GM23338 (cell line): ENCODE measurements at regions not wholly inside any gene's neighbourhood (a gene's known extent, or its start where the extent isn't known, plus 50 kb on each side); places are given as distances from the start of the nearest gene placed in this dataset.

Source experiments
- ATAC-seq: fragments of 200-7000 bp; cut with Tn5 transposase; 3 replicates; pipeline ENCODE4 v1.9.1; 2020
- DNase-seq: peaks from one replicate; pipeline ENCODE4 v3.0.0-alpha.2; 2015; ENCODE audit warnings: low spot score
- H2AFZ ChIP-seq: fragments of 200-600 bp; sonication (generic); 2 replicates; pipeline ENCODE4 v1.8.0; 2016; ENCODE audit warnings: antibody characterized with exemption, mild to moderate bottlenecking, moderate library complexity
- H3F3A ChIP-seq: fragments of 200-600 bp; sonication (generic); replicated peaks from 2 replicates; pipeline ENCODE4 v1.8.0; 2017; ENCODE audit warnings: antibody characterized with exemption, mixed run types, low read depth
- H3K27ac ChIP-seq: fragments of 200-600 bp; sonication (generic); 2 replicates; pipeline ENCODE4 v1.6.1; 2016; ENCODE audit warnings: low read depth
- H3K27me3 ChIP-seq: fragments of 200-600 bp; sonication (generic); 2 replicates; pipeline ENCODE4 v1.8.0; 2016; ENCODE audit warnings: mild to moderate bottlenecking, mixed run types, moderate library complexity; ENCODE audit not compliant: insufficient read depth
- H3K36me3 ChIP-seq: fragments of 200-600 bp; sonication (generic); 2 replicates; pipeline ENCODE4 v1.8.0; 2016; ENCODE audit warnings: mild to moderate bottlenecking; ENCODE audit not compliant: insufficient read depth
- H3K4me1 ChIP-seq: fragments of 200-600 bp; sonication (generic); 2 replicates; pipeline ENCODE4 v1.8.0; 2016; ENCODE audit warnings: mild to moderate bottlenecking, moderate library complexity; ENCODE audit not compliant: insufficient read depth
- H3K4me2 ChIP-seq: fragments of 200-600 bp; sonication (generic); 2 replicates; pipeline ENCODE4 v1.7.1; 2017; ENCODE audit warnings: mixed run types
- H3K4me3 ChIP-seq: fragments of 200-600 bp; sonication (generic); 2 replicates; pipeline ENCODE4 v1.6.1; 2016; ENCODE audit warnings: mixed run types
- H3K79me2 ChIP-seq: fragments of 200-600 bp; sonication (generic); replicated peaks from 2 replicates; pipeline ENCODE4 v1.8.0; 2017; ENCODE audit warnings: mild to moderate bottlenecking; ENCODE audit not compliant: insufficient read depth
- H3K9me2 ChIP-seq: fragments of 200-600 bp; sonication (generic); 2 replicates; pipeline ENCODE4 v1.8.0; 2017; ENCODE audit not compliant: insufficient read depth
- H4K20me1 ChIP-seq: fragments of 200-600 bp; sonication (generic); replicated peaks from 2 replicates; pipeline ENCODE4 v1.8.0; 2017; ENCODE audit warnings: mild to moderate bottlenecking; ENCODE audit not compliant: insufficient read depth
- H3K27ac Mint-ChIP-seq: 2 replicates; pipeline ENCODE4 v1.8.0; 2020; ENCODE audit warnings: inconsistent platforms, mild to moderate bottlenecking, moderate library complexity, mixed read lengths
- H3K27me3 Mint-ChIP-seq: 3 replicates; pipeline ENCODE4 v1.8.0; 2022; ENCODE audit warnings: low read depth, mild to moderate bottlenecking, moderate library complexity, mixed read lengths, inconsistent platforms; ENCODE audit not compliant: insufficient read depth, poor library complexity
- H3K36me3 Mint-ChIP-seq: 3 replicates; pipeline ENCODE4 v1.8.0; 2021; ENCODE audit warnings: low read depth, mild to moderate bottlenecking, inconsistent platforms, moderate library complexity, mixed read lengths
- H3K4me1 Mint-ChIP-seq: 3 replicates; pipeline ENCODE4 v1.8.0; 2020; ENCODE audit warnings: mild to moderate bottlenecking, inconsistent platforms, mixed read lengths
- H3K4me3 Mint-ChIP-seq: 3 replicates; pipeline ENCODE4 v1.8.0; 2021; ENCODE audit warnings: moderate library complexity, mild to moderate bottlenecking, inconsistent platforms, mixed read lengths
- H3K9me3 Mint-ChIP-seq: 3 replicates; pipeline ENCODE4 v1.8.0; 2020; ENCODE audit warnings: moderate library complexity, mild to moderate bottlenecking, inconsistent platforms, mixed read lengths
- CREB1 ChIP-seq: fragments of 250-450 bp; sonication (Bioruptor Pico); IDR thresholded peaks from 2 replicates; pipeline ENCODE4 v1.5.0; 2020; ENCODE audit warnings: low read depth, mild to moderate bottlenecking, moderate library complexity
- EZH2 ChIP-seq: fragments of 200-600 bp; sonication (generic); IDR thresholded peaks from one replicate; pipeline ENCODE4 v1.8.0; 2017; ENCODE audit warnings: antibody characterized with exemption, mild to moderate bottlenecking, low read depth; ENCODE audit not compliant: unreplicated experiment
- EZH2phosphoT487 ChIP-seq: fragments of 200-600 bp; sonication (generic); IDR thresholded peaks from one replicate; pipeline ENCODE4 v1.8.1; 2018; ENCODE audit warnings: antibody characterized with exemption; ENCODE audit not compliant: unreplicated experiment
- JUNB ChIP-seq: IDR thresholded peaks from one replicate; pipeline ENCODE4 v1.6.1; 2016; ENCODE audit warnings: antibody characterized with exemption; ENCODE audit not compliant: unreplicated experiment
- NANOG ChIP-seq: IDR thresholded peaks from 2 replicates; pipeline ENCODE4 v1.6.1; 2016; ENCODE audit warnings: antibody characterized with exemption, borderline replicate concordance
- POLR2AphosphoS5 ChIP-seq: IDR thresholded peaks from 2 replicates; pipeline ENCODE4 v1.6.1; 2016; ENCODE audit warnings: antibody characterized with exemption, low read depth
- STAT1 ChIP-seq: IDR thresholded peaks from one replicate; pipeline ENCODE4 v1.6.1; 2016; ENCODE audit warnings: antibody characterized with exemption; ENCODE audit not compliant: unreplicated experiment
- ZNF114 ChIP-seq: fragments of 250-450 bp; sonication (Bioruptor Pico); IDR thresholded peaks from 2 replicates; pipeline ENCODE4 v1.5.0; 2020; ENCODE audit warnings: mild to moderate bottlenecking, moderate library complexity
- ZNF331 ChIP-seq: fragments of 250-450 bp; sonication (Bioruptor Pico); IDR thresholded peaks from 2 replicates; pipeline ENCODE4 v1.5.0; 2020; ENCODE audit warnings: low read depth, mild to moderate bottlenecking, moderate library complexity
- TF ChIP-seq, protein P1 (sequence below): IDR thresholded peaks from one replicate; pipeline ENCODE4 v1.6.1; 2018; ENCODE audit warnings: antibody characterized with exemption; ENCODE audit not compliant: unreplicated experiment
- TF ChIP-seq, protein P2 (sequence below), 2 experiments: fragments of 200-600 bp in 1 of 2; sonication (generic) in 1 of 2; conservative IDR thresholded peaks; 2 replicates each; pipeline versions ENCODE4 v1.5.1 to v1.6.1; 2016 to 2017; ENCODE audit warnings: antibody characterized with exemption in 2 of 2, low read depth in 2 of 2, mild to moderate bottlenecking in 2 of 2, moderate library complexity in 1 of 2
- TF ChIP-seq, protein P3 (sequence below): IDR thresholded peaks from 2 replicates; pipeline ENCODE4 v1.6.1; 2016; ENCODE audit warnings: antibody characterized with exemption

GRCh38 chr15:31433091-31433490, 106.5 kb downstream of the KLF13 start:
- Mint-ChIP-seq H3K36me3 (no peaks in the 10 kb centered on the region), H3K4me3 (no peak overlapping the region), H3K27ac (no peak overlapping the region), H3K9me3 (no peaks in the 10 kb centered on the region; the same call in 2 of the 3 replicates), H3K4me1 (peaks cover 12% of the 10 kb centered on the region), H3K27me3 (peaks cover 17% of the 10 kb centered on the region)
- Histone ChIP-seq H3K36me3 (no peaks in the 10 kb centered on the region), H4K20me1 (no peaks in the 10 kb centered on the region), H3K4me3 (no peak overlapping the region), H3K27ac (no peak overlapping the region), H3F3A (no peaks in the 10 kb centered on the region), H3K4me1 (peaks cover 10% of the 10 kb centered on the region), H3K4me2 (no peak overlapping the region), H3K9me2 (no peaks in the 10 kb centered on the region), H3K27me3 (no peaks in the 10 kb centered on the region), H2AFZ (no peak overlapping the region), H3K79me2 (no peaks in the 10 kb centered on the region)
- no peak for ATAC-seq
- DNase-seq = no peak
- TF ChIP-seq NANOG = no peak
- TF ChIP-seq EZH2phosphoT487 = no peak
- no peak for TF ChIP-seq POLR2AphosphoS5
- TF ChIP-seq, protein P1, sequence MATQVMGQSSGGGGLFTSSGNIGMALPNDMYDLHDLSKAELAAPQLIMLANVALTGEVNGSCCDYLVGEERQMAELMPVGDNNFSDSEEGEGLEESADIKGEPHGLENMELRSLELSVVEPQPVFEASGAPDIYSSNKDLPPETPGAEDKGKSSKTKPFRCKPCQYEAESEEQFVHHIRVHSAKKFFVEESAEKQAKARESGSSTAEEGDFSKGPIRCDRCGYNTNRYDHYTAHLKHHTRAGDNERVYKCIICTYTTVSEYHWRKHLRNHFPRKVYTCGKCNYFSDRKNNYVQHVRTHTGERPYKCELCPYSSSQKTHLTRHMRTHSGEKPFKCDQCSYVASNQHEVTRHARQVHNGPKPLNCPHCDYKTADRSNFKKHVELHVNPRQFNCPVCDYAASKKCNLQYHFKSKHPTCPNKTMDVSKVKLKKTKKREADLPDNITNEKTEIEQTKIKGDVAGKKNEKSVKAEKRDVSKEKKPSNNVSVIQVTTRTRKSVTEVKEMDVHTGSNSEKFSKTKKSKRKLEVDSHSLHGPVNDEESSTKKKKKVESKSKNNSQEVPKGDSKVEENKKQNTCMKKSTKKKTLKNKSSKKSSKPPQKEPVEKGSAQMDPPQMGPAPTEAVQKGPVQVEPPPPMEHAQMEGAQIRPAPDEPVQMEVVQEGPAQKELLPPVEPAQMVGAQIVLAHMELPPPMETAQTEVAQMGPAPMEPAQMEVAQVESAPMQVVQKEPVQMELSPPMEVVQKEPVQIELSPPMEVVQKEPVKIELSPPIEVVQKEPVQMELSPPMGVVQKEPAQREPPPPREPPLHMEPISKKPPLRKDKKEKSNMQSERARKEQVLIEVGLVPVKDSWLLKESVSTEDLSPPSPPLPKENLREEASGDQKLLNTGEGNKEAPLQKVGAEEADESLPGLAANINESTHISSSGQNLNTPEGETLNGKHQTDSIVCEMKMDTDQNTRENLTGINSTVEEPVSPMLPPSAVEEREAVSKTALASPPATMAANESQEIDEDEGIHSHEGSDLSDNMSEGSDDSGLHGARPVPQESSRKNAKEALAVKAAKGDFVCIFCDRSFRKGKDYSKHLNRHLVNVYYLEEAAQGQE = no peak
- no peak for TF ChIP-seq CREB1 (CRISPR knock-in tag)

GRCh38 chr15:31433574-31433973, 106.9 kb downstream of the KLF13 start:
- no peak overlapping the region for H3K27ac Mint-ChIP-seq
- no peak overlapping the region for H3K27ac ChIP-seq
- TF ChIP-seq EZH2phosphoT487 = no peak
- no peak for TF ChIP-seq EZH2
- TF ChIP-seq, protein P2, sequence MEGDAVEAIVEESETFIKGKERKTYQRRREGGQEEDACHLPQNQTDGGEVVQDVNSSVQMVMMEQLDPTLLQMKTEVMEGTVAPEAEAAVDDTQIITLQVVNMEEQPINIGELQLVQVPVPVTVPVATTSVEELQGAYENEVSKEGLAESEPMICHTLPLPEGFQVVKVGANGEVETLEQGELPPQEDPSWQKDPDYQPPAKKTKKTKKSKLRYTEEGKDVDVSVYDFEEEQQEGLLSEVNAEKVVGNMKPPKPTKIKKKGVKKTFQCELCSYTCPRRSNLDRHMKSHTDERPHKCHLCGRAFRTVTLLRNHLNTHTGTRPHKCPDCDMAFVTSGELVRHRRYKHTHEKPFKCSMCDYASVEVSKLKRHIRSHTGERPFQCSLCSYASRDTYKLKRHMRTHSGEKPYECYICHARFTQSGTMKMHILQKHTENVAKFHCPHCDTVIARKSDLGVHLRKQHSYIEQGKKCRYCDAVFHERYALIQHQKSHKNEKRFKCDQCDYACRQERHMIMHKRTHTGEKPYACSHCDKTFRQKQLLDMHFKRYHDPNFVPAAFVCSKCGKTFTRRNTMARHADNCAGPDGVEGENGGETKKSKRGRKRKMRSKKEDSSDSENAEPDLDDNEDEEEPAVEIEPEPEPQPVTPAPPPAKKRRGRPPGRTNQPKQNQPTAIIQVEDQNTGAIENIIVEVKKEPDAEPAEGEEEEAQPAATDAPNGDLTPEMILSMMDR (conservative IDR thresholded peaks at IDR 0.05; ENCODE audit: low read depth in 2 of 2) = no peak
- TF ChIP-seq, protein P3, sequence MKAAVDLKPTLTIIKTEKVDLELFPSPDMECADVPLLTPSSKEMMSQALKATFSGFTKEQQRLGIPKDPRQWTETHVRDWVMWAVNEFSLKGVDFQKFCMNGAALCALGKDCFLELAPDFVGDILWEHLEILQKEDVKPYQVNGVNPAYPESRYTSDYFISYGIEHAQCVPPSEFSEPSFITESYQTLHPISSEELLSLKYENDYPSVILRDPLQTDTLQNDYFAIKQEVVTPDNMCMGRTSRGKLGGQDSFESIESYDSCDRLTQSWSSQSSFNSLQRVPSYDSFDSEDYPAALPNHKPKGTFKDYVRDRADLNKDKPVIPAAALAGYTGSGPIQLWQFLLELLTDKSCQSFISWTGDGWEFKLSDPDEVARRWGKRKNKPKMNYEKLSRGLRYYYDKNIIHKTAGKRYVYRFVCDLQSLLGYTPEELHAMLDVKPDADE = no peak
- no peak for TF ChIP-seq ZNF114 (CRISPR knock-in tag)
- TF ChIP-seq CREB1 (CRISPR knock-in tag) = no peak
- no peak for TF ChIP-seq POLR2AphosphoS5
- no peak for TF ChIP-seq NANOG
- TF ChIP-seq ZNF331 = no peak
- TF ChIP-seq JUNB = no peak
- no peak for TF ChIP-seq STAT1
- TF ChIP-seq, protein P1 = no peak

More at GRCh38 chr15:31433574-31433973, 106.9 kb downstream of the KLF13 start:
- Histone ChIP-seq H3K4me1 (peaks cover 10% of the 10 kb centered on the region), H3K4me2 (no peak overlapping the region), H3K79me2 (no peaks in the 10 kb centered on the region), H3K36me3 (no peaks in the 10 kb centered on the region), H3K9me2 (no peaks in the 10 kb centered on the region), H3K4me3 (no peak overlapping the region), H2AFZ (no peak overlapping the region), H3K27me3 (no peaks in the 10 kb centered on the region), H3F3A (no peaks in the 10 kb centered on the region), H4K20me1 (no peaks in the 10 kb centered on the region)
- H3K4me3 Mint-ChIP-seq = no peak overlapping the region
- no peaks in the 10 kb centered on the region for H3K36me3 Mint-ChIP-seq
- peaks cover 12% of the 10 kb centered on the region for H3K4me1 Mint-ChIP-seq
- H3K9me3 Mint-ChIP-seq = no peaks in the 10 kb centered on the region; the same call in 2 of the 3 replicates
- DNase-seq (no peak), ATAC-seq (no peak)
- peaks cover 17% of the 10 kb centered on the region for H3K27me3 Mint-ChIP-seq
